DND-41 (cell line): ENCODE measurements at regions not wholly inside any gene's neighbourhood (a gene's known extent, or its start where the extent isn't known, plus 50 kb on each side); places are given as distances from the start of the nearest gene placed in this dataset.

Experiments
- CTCF ChIP-seq: IDR thresholded peaks from 2 replicates; pipeline ENCODE4 v1.5.1; 2012; ENCODE audit warnings: borderline replicate concordance, low read length, moderate library complexity, mild to moderate bottlenecking; ENCODE audit not compliant: poor library complexity, severe bottlenecking; ENCODE audit errors: extremely low read depth
- EZH2 ChIP-seq: IDR thresholded peaks from 3 replicates; pipeline ENCODE4 v1.6.1; 2012; ENCODE audit warnings: borderline replicate concordance, low read depth, mild to moderate bottlenecking, moderate library complexity, low read length, inconsistent platforms; ENCODE audit not compliant: severe bottlenecking

- TF ChIP-seq CTCF (no peak), EZH2 (no peak)
Observed at GRCh38 chr20:11502671-11503070, 415.0 kb upstream of the BTBD3 start.
